HL-60/S4 treated with phorbol 12-myristate 13-acetate at 8.2 ng/mL for 4 days and 3 days (cell line): ENCODE measurements at regions not wholly inside any gene's neighbourhood (a gene's known extent, or its start where the extent isn't known, plus 50 kb on each side); places are given as distances from the start of the nearest gene placed in this dataset.

ENCODE experiments used
- in situ Hi-C: fragments of 300-500 bp; cut with MboI; formaldehyde crosslinking; loops from 2 replicates; pipeline ENCODE4 v1.15.0; 2022; ENCODE audit warnings: low sequenced_read_pairs

- in situ Hi-C loops: no loop called here
Measured at GRCh38 chr11:10909141-10909883, 51.5 kb upstream of the ZBED5 start.

GRCh38 chr11:10908215-10908951, 50.5 kb upstream of the ZBED5 start:
- in situ Hi-C loops: no loop called here
